Spleen (tissue), 11 donors: ENCODE measurements at regions not wholly inside any gene's neighbourhood (a gene's known extent, or its start where the extent isn't known, plus 50 kb on each side); places are given as distances from the start of the nearest gene placed in this dataset.

Source experiments
- DNase-seq: peaks from one replicate; pipeline ENCODE4 v3.0.0-alpha.2; 2020
- H3K27ac ChIP-seq, 8 donors: fragments of 200-600 bp; sonication (generic) in 7 of 8; 1 replicate in 4 of 8; 2 replicates in 4 of 8; pipeline versions ENCODE4 v1.5.0 to v1.8.0; 2016 to 2021; ENCODE audit warnings: inconsistent platforms in 4 of 8, mild to moderate bottlenecking in 4 of 8, moderate library complexity in 1 of 8
- H3K27me3 ChIP-seq, 7 donors: fragments of 200-600 bp; sonication (generic) in 6 of 7; replicated peaks in 1 of 7; 1 replicate in 4 of 7; 2 replicates in 3 of 7; pipeline versions ENCODE4 v1.5.0 to v1.8.0; 2016 to 2021; ENCODE audit warnings: inconsistent platforms in 3 of 7, mild to moderate bottlenecking in 1 of 7
- H3K36me3 ChIP-seq, 6 donors: fragments of 200-600 bp; sonication (generic) in 5 of 6; 1 replicate in 4 of 6; 2 replicates in 2 of 6; pipeline versions ENCODE4 v1.5.0 to v1.8.0; 2016 to 2021; ENCODE audit warnings: inconsistent platforms in 2 of 6
- H3K4me1 ChIP-seq, 6 donors: fragments of 200-600 bp; sonication (generic) in 5 of 6; 1 replicate in 3 of 6; 2 replicates in 3 of 6; pipeline versions ENCODE4 v1.5.0 to v1.8.0; 2016 to 2021; ENCODE audit warnings: inconsistent platforms in 3 of 6
- H3K4me3 ChIP-seq, 8 donors: fragments of 200-600 bp; sonication (generic) in 7 of 8; 1 replicate in 4 of 8; 2 replicates in 4 of 8; pipeline versions ENCODE4 v1.5.0 to v1.8.0; 2016 to 2021; ENCODE audit warnings: inconsistent platforms in 4 of 8, mild to moderate bottlenecking in 4 of 8, moderate library complexity in 2 of 8
- H3K9me3 ChIP-seq, 8 donors: fragments of 200-600 bp; sonication (generic) in 7 of 8; 1 replicate in 4 of 8; 2 replicates in 4 of 8; pipeline versions ENCODE4 v1.5.0 to v1.8.0; 2016 to 2021; ENCODE audit warnings: inconsistent platforms in 4 of 8
- CTCF ChIP-seq, 11 experiments: fragments of 200-600 bp in 7 of 11; fragments of 450-650 bp in 4 of 11; sonication (generic) in 4 of 11; IDR thresholded peaks in 8 of 11; conservative IDR thresholded peaks in 3 of 11; 1 replicate in 7 of 11; 2 replicates in 4 of 11; pipeline versions ENCODE4 v1.4.0 to v1.8.0; 2016 to 2021; ENCODE audit warnings: antibody characterized with exemption in 11 of 11, inconsistent platforms in 4 of 11, mild to moderate bottlenecking in 1 of 11
- POLR2A ChIP-seq, 3 donors: fragments of 450-650 bp; IDR thresholded peaks; one replicate each; pipeline ENCODE4 v1.5.1; 2017; ENCODE audit warnings: antibody characterized with exemption in 3 of 3, mild to moderate bottlenecking in 1 of 3
- POLR2AphosphoS5 ChIP-seq, 3 donors: sonication (generic); formaldehyde crosslinking; IDR thresholded peaks; one replicate each; pipeline ENCODE4 v1.5.1; 2017; ENCODE audit warnings: antibody characterized with exemption in 3 of 3
- WGBS, 5 donors: extraction: QIAGEN DNeasy Blood & Tissue Kit in 3 of 5; methylation state at CpG; one replicate each; pipeline versions ENCODE4 v1.1.5 to v1.1.7; 2013 to 2018; 5-methylcytosine and 5-hydroxymethylcytosine counted together
- intact Hi-C: fragments of 100-400 bp; cut with DNase I; formaldehyde crosslinking; loops from one replicate; pipeline ENCODE4 v1.15.0; 2023; ENCODE audit warnings: low total_unique reads
- microRNA-seq, 3 donors: library from miRNA; unstranded; fragments of <30 nt; microRNA quantifications; one replicate each; pipeline versions ENCODE4 to v1.1.0, GENCODE V29; 2019 to 2020
- small RNA-seq, 4 donors: library from RNA; depleted of rRNA; stranded (forward); fragments of <200 nt; gene quantifications; one replicate each; pipeline ENCODE3, GENCODE V24; 2016
- donor health status: healthy with polysubstance abuse.
- donor health status: DM: no; HTN: no; CAD: no; lungs with moderate emphysema.
- donor health status: DM: no; HTN: no; CAD: no.
- donor health status: Bipolar disorder and iron deficiency.
- donor health status: healthy.
- donor health status: DM: no; HTN: no; CAD: no.
- donor health status: DM: yes; HTN: yes; CAD: no.

DNA sequence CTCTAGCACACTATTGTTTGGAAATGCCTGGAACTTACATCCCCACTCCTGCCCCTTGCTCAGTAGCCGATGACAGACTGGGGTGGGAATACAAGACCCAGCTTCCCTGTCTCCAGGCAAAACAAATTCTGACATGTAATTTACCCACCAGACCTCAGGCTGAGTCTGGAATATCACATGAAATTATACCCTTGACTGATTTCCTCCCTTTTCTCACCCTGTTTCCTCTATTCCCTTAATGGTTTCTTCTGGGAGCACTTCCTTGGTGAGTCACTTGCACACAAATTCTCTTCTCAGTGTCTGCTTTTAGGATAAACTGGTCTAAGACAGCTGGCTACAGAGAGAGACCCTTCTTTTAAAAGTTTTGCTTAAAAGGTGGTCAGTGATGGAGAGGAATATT, 65.8 kb upstream of the DIPK2B start:
- no peaks in the 10 kb centered on the region for H3K4me1 ChIP-seq
- no peak for DNase-seq
- H3K27me3 ChIP-seq, result no peaks in the 10 kb centered on the region
- WGBS, 5 donors, result 86 to 94% (median 90%) methylated on average over 1 of the region's 1 CpG
- no peak overlapping the region for H3K4me3 ChIP-seq
- no peak for TF ChIP-seq POLR2A (IDR thresholded peaks at IDR 0.05)
- no peak for TF ChIP-seq POLR2AphosphoS5 (IDR thresholded peaks at IDR 0.05)
- TF ChIP-seq CTCF (IDR thresholded peaks at IDR 0.05 in 8 of 11, conservative IDR thresholded peaks at IDR 0.05 in 3 of 11), result no peak
- H3K9me3 ChIP-seq, result no peaks in the 10 kb centered on the region
- intact Hi-C loops, result no loop called here
- no peak overlapping the region for H3K27ac ChIP-seq
- no peaks in the 10 kb centered on the region for H3K36me3 ChIP-seq

DNA sequence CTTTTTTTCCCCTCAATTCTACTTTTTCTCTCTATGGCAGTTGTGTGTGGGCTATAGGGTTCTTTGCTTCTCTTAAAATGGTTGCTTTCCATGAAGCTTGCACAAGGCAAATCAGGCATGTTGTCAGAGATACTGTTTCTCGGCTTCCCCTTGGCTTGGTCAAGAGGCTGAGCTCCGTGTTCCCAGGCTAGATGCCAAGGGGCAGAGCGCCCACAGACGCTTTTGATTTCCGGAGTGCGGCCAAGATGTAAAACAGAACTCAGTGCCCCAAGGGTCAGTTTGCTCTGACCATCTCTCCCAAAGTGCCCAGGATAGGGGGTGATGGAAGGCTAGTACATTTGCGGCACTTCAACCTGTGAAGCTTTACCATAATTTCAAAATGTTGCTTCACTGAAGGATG, 64.2 kb upstream of the DIPK2B start:
- intact Hi-C loops, result no loop called here
- H3K27me3 ChIP-seq, result no peaks in the 10 kb centered on the region
- no peak overlapping the region for H3K4me3 ChIP-seq
- DNase-seq, result no peak
- no peak overlapping the region for H3K27ac ChIP-seq
- no peaks in the 10 kb centered on the region for H3K4me1 ChIP-seq
- no peaks in the 10 kb centered on the region for H3K36me3 ChIP-seq
- no peaks in the 10 kb centered on the region for H3K9me3 ChIP-seq
- TF ChIP-seq POLR2AphosphoS5 (IDR thresholded peaks at IDR 0.05), result no peak
- 85 to 94% (median 90%) methylated on average over 2 to 7 of the region's 7 CpGs for WGBS, 5 donors

- H3K27me3 ChIP-seq, result no peaks in the 10 kb centered on the region
- WGBS, 5 donors, result 36 to 100% (median 91%) methylated on average over 1 of the region's 1 CpG
- H3K4me3 ChIP-seq, result no peak overlapping the region
- no peak for DNase-seq
- intact Hi-C loops, result no loop called here
- H3K27ac ChIP-seq, result no peak overlapping the region
- no peaks in the 10 kb centered on the region for H3K9me3 ChIP-seq
- H3K36me3 ChIP-seq, result no peaks in the 10 kb centered on the region
- no peak for TF ChIP-seq POLR2A (IDR thresholded peaks at IDR 0.05)
- H3K4me1 ChIP-seq, result no peaks in the 10 kb centered on the region
These were observed 60.8 kb upstream of the DIPK2B start for GRCh38 chrX:45261471-45261870.

DNA sequence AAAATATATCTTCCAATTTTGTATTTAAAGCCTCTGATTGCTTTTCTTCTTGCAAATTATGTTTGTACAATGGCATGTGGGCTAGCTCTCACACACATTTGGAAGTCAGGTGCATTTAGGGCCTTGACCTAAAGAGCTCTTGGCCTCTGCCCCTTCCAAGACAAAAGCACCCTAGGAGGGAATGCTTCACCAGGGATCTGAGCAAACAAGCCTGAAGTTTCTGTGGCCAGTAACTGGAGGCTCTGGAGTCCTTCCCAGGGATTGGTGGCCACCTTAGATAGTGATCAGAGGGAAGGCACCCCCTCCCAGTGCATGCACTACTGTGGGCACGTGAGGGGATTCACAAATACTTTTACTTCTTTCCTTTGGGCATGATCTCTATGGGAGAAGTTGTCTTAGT, 60.3 kb upstream of the DIPK2B start:
- intact Hi-C loops, result no loop called here
- Histone ChIP-seq H3K4me1 (no peaks in the 10 kb centered on the region), H3K4me3 (no peak overlapping the region), H3K9me3 (no peaks in the 10 kb centered on the region), H3K36me3 (no peaks in the 10 kb centered on the region), H3K27me3 (no peaks in the 10 kb centered on the region), H3K27ac (no peak overlapping the region)
- 44 to 89% (median 86%) methylated on average over 1 of the region's 1 CpG for WGBS, 5 donors
- TF ChIP-seq CTCF (IDR thresholded peaks at IDR 0.05 in 8 of 11, conservative IDR thresholded peaks at IDR 0.05 in 3 of 11) (no peak), POLR2A (IDR thresholded peaks at IDR 0.05) (no peak), POLR2AphosphoS5 (IDR thresholded peaks at IDR 0.05) (no peak)
- no peak for DNase-seq

DNA sequence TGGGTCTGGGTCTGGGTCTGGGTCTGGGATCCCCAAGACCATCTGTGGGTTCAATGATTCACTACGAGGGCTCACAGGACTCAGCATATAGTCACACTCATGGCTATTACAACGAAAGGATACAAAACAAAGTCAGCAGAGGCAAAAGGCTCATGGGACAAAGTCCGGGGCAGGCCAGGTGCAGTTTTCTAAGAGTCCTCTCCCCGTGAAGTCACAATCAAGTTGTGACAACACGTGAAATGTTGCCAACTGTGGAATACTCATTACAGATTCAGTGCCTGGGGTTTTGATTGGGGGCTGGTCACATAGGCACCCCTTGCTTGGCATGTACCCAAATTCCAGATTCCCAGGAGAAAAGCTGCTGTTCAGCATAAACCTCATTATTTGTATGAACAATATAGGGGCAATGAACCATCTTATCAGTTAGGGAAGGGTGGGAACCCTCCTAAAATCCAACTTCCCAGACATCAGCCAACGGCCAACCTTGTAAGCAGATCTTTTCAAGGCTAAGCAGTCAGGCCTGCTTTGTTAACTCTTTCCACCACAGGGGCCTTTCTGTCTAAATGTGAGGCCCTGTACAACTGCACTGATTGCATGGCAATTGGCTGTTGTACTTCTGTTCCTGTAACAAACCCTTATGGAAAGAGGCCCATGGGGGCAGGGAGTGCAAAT, 58.2 kb upstream of the DIPK2B start:
- intact Hi-C loops, result no loop called here
- Histone ChIP-seq H3K4me1 (no peaks in the 10 kb centered on the region), H3K36me3 (no peaks in the 10 kb centered on the region), H3K9me3 (no peaks in the 10 kb centered on the region), H3K27ac (no peak overlapping the region), H3K27me3 (no peaks in the 10 kb centered on the region), H3K4me3 (no peak overlapping the region)
- DNase-seq, result no peak
- TF ChIP-seq POLR2A (IDR thresholded peaks at IDR 0.05) (no peak), CTCF (IDR thresholded peaks at IDR 0.05 in 8 of 11, conservative IDR thresholded peaks at IDR 0.05 in 3 of 11) (no peak), POLR2AphosphoS5 (IDR thresholded peaks at IDR 0.05) (no peak)
- 69 to 79% (median 73%) methylated on average over 3 to 6 of the region's 6 CpGs for WGBS, 5 donors

Small RNAs in the stretch of these regions (microRNA-seq; reads per million reads assigned to microRNA genes)
- gene MIR221 (7,049 to 9,690 (median 7,965) reads per million in 3 donors), gene MIR222 (1,457 to 3,339 (median 1,461) reads per million in 3 donors)

Small RNAs in the stretch of these regions (small RNA-seq; reads per million reads assigned to genes)
- gene MIR221 (109 to 209 (median 148) reads per million in 4 donors), gene MIR222 (162 to 249 (median 216) reads per million in 4 donors), gene RF00017 (0 reads per million in 4 donors), gene RF00591 (0 reads per million in 4 donors)
